Stimulated activated CD8-positive, alpha-beta memory T cell treated with anti-CD3 and anti-CD28 coated beads, Interleukin-2, amount 100 ng/mL, for 48 hours (primary cell): ENCODE measurements at regions not wholly inside any gene's neighbourhood (a gene's known extent, or its start where the extent isn't known, plus 50 kb on each side); places are given as distances from the start of the nearest gene placed in this dataset.

ENCODE experiments used
- DNase-seq, 2 donors: peaks; one replicate each; pipeline ENCODE4 v3.0.0-alpha.2; 2020; ENCODE audit warnings: low read depth in 2 of 2

DNA sequence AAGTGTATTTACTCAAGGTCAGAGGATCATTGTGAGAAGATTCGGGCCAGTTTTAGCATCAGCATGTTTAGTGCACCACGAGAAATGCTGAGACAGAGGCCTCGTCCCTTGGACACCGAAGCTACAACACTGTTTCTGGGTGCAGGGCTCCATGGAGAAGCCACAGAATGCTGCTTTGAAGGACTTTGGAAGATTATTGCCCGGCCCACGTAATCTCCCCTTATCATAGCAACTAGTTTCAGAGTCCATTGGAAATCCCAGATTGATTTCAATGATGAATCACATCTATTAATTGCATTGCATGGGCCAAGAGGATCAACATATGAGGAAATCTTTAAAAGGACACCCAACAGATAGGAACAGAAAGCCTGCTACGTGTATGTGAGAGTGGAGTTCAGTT is 156.0 kb downstream of the MAF start:
- no peak for DNase-seq

GRCh38 chr16:79439901-79440300 is 160.6 kb downstream of the MAF start:
- no peak for DNase-seq

DNA sequence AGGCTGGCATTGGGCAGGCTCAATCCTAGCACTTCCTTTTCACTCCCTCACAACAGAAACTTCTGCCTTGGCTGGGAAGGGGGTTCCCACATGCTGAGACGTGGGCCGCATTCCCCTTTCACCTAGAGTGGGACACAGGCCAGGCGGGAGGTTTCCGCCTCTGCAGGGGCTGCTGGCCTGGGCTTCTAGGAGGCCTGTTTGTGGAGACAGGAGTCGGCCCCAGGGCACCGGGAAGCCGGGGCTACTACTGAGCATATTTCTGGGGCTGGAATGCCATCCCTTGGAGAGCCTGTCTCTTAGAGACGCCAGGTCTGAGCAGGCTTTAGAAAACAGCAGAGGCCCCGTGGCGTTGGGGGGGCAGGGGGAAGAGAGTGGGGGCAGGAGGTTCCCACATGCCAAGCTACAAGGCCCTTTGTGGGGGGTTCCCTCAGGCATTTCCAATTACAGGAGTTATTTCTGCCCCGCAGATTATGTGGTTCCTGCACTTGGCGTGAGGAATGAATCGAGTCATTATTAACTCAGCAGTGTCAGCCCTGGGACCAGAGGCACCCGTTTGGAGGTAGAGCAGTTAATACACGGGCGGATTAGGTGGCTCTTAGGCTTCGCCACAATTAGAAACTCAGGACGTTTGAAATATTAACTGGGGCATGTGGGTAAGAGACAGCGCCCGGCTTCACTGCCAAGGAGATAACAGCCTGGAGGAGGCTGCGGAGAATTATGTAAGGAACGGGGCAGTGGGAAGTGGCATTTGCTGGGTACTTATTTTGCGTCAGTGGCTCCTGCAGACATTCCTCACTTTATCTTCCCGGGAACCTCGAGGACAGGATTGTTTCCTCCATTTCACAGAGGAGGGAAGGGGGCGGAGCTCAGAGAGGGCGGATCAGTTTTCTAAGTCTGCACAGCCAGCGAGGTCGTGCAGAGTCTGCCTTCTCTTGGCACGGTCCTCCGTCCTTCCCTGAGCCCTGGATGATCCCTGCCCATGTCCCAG is 162.5 kb downstream of the MAF start:
- no peak for DNase-seq

DNA sequence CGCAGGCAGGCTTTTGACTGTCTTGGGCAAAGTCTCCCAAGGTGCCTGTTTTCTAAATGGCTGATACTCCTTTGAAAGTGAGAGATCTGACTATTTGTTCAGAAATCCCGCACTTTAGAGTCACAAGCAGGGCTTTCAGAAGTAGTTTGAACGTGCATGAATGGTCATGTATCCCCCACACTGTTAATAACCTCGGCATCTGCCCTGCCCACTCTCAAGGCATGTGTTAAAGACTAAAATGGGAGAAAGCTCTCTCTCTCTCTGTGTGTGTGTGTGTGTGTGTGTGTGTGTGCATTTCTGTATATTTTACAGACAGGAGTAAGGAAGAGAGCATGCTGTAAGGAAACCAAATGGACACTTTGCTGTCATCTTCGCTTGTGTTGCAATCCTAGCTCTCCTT is 163.7 kb downstream of the MAF start:
- DNase-seq, result no peak

- DNase-seq, result no peak
Measured at GRCh38 chr16:79434771-79435170, 165.8 kb downstream of the MAF start.

- DNase-seq, result no peak
Measured at GRCh38 chr16:79434092-79434491, 166.4 kb downstream of the MAF start.

GRCh38 chr16:79431923-79432322 is 168.6 kb downstream of the MAF start:
- DNase-seq, result no peak

GRCh38 chr16:79430191-79430678 is 170.3 kb downstream of the MAF start:
- DNase-seq, result no peak

GRCh38 chr16:79429381-79430190 is 171.0 kb downstream of the MAF start:
- no peak for DNase-seq

DNA sequence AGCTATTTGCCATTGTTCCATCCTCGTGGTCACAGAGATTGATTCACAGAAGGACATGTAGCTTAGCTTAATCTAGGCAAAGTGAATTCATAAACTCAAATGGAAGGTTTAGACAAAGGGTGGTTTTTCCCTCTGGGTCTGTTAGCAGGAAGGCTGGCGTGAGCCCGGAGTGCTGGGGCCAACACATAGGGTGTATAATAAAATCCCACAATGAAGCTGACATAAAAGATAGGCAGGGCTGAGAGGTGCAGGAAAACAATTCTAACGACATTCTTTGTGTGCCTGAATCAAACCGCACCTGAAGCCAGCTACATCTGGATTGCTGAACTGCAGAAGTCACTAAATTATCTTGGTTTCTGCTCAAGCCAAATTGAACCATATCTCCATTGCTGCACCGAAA is 173.9 kb downstream of the MAF start:
- DNase-seq, result no peak

GRCh38 chr16:79422064-79422463 is 178.5 kb downstream of the MAF start:
- DNase-seq, result no peak

DNA sequence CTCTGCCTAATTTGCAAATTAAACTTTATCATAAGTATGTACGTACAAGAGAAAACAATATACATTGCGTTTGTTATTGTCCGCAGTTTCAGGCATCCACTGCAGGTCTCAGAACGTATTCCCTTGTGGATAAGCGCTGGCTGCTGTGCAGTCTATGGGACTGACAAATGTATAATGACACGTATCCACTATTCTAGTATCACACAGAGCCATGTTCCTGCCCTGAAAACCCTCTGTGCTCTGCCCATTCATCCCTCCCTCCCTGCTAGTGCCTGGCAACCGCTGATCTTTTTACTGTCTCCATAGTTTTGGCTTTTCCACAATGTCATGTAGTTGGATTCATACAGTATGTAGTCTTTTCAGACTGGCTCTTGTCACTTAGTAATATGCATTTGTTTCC is 179.4 kb downstream of the MAF start:
- DNase-seq, result no peak

DNA sequence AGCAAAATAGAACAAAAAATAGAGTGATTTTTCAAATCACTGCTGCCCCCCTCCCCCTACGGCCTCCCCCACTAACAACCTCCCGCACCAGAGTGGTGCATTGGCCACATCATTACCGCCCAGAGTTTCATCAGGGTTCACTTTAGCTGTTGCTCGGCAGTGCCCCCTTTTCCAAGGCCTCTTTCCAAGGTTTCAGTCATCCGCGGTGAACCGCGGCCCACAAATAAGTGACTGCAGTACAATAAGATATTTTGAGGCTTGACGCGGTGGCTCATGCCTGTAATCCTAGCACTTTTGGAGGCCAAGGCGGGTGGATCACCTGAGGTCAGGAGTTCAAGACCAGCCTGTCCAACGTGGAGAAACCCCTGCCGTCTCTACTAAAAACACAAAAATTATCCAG is 180.0 kb downstream of the MAF start:
- no peak for DNase-seq

GRCh38 chr16:79419148-79419547 is 181.4 kb downstream of the MAF start:
- no peak for DNase-seq

- no peak for DNase-seq
Measured at GRCh38 chr16:79417601-79418008, 182.9 kb downstream of the MAF start.

GRCh38 chr16:79415983-79416640 is 184.4 kb downstream of the MAF start:
- DNase-seq, result no peak

DNA sequence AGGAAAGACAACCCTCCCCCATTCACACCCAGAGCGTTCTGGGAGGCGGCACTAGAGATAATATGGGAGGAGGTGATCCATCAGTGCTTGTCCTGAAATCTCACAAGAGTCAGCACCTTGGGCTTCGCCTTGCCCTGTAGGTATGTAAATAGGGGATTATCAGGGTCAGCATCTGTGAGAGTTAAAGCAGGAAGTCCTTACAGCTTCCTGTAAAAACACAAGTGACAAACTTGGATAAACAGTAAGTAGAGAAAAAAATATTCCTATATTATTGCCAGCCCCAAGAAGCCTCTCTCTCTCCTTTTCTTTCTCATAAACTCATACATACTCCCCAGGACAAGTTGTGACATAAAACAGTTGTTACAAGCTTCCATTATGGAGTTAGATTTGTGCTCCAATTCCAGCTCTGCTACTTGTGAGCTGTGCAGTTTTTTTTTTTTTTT is 187.7 kb downstream of the MAF start:
- no peak for DNase-seq

DNA sequence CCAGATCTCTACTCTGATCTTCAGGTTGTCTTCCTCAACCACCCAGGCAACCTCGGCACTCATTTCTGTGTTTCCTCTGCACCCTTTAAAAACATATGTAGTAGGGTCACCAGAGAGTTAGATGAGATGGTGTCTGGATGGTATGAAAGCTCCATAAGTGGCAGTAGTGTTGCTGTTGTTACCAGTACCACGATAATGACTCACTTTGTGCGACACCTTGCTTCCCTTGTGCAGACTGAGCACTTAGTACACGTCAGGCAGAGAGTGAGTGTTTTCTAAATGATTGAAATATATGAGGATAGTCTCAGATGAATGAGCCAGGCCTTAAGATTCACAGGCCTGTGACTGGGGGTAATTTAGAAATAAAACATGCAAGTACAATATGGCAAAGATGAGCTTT is 188.7 kb downstream of the MAF start:
- DNase-seq, result no peak

DNA sequence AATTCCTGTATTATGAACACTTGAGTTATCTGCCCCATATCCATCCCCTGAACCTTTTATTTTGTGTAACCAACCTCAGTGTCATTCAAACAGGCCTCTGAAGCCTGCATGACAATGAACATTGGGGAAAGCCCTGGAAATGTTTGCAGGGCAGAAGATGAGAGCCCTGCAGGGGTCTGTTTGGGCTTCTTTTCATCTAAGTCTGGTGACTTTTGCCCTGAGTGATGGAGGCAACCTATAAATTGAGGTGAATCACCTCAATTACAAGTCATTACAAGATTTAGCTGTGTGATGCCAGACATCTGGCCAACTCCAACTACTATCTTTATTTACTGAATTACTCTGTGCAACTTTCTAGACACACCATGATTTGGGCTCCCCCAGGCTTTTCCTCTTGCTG is 189.2 kb downstream of the MAF start:
- DNase-seq, result no peak

GRCh38 chr16:79409978-79410377 is 190.6 kb downstream of the MAF start:
- no peak for DNase-seq

DNA sequence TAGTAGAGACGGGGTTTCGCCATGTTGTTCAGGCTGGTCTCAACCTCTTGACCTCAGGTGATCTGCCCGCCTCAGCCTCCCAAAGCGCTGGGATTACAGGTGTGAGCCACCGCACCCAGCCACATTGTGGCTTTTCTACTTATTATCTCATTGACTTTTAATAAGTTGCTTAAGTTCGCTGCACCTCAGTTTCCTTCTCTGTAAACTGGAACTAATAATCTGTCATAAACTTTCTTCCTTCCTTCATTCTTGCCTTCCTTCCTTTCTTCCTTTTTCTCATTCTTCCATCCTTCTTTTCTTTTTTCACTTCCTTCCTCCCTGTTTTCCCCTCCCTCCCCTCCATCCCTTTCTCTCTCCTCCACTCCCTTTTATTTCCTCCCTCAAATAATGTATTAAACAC is 192.2 kb downstream of the MAF start:
- DNase-seq, result no peak
